GM13976 (cell line): ENCODE measurements at regions not wholly inside any gene's neighbourhood (a gene's known extent, or its start where the extent isn't known, plus 50 kb on each side); places are given as distances from the start of the nearest gene placed in this dataset.
A peak's percentile ranks its signal among the peaks of the same experiment; 100 is the strongest.

Experiments used
- DNase-seq: peaks from one replicate; pipeline ENCODE4 v3.0.0; 2012; ENCODE audit warnings: low spot score
- CTCF ChIP-seq: IDR thresholded peaks from 2 replicates; pipeline ENCODE4 v1.5.1; 2012; ENCODE audit warnings: borderline replicate concordance, mild to moderate bottlenecking; ENCODE audit not compliant: insufficient read depth; ENCODE audit errors: extremely low read depth, missing control alignments, control extremely low read depth
- in situ Hi-C: fragments of 300-500 bp; cut with MboI; formaldehyde crosslinking; loops from one replicate; pipeline ENCODE4 v1.12.0; 2022; ENCODE audit warnings: low sequenced_read_pairs, mixed read lengths, inconsistent platforms; ENCODE audit not compliant: unreplicated experiment

DNA sequence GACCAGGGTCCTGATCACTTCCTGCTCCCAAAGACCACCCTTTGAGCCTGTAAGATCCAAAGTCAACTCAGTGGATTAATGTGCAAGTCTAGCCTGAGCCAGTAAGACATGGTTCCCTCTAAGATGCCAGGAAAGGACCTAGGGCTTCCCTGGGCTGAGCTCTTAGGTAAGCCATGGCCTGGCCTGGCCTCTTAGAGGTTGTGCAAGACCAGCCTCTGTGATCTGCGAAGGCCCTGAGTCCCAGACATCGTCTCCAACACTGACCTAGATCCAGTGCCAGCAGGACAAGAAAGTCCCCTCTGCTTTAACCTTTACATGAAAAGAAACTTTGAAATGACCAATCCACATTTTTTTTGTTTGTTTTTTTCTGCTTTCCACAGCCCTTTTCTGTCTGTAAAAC, 73.6 kb upstream of the CYP1B1 start:
- TF ChIP-seq CTCF: no peak
- no peak for DNase-seq
- in situ Hi-C loops: no loop called here

- in situ Hi-C loops: no loop called here
- DNase-seq: no peak
- no peak for TF ChIP-seq CTCF
Observed at GRCh38 chr2:38148501-38148900, 72.5 kb upstream of the CYP1B1 start.

- TF ChIP-seq CTCF: no peak
- in situ Hi-C loops: no loop called here
- DNase-seq: no peak
Observed at GRCh38 chr2:38147333-38148121, 71.6 kb upstream of the CYP1B1 start.

DNA sequence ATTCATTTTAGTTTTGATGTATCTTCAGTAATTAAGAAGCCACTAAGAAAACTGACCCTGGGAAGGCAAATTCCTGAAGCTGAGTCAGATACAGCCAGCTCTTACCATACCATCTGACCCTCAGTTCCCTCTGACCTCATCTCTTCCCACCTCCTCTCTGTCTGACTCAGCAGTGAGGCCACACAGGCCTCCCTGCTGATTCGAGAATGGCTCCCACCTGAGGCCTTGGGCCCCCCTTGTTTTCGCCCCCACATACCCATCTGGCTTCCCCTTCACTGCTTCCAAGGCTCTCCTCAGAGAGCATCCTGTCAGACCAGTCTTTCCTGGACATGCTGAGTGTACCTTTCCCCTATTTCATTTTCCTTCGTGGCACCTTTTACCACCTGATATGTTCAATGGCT, 71.0 kb upstream of the CYP1B1 start:
- in situ Hi-C loops: no loop called here
- TF ChIP-seq CTCF: no peak
- peak; percentile 64 for DNase-seq

- TF ChIP-seq CTCF: no peak
- in situ Hi-C loops: no loop called here
- DNase-seq: peak; percentile 49
Observed at GRCh38 chr2:38146275-38146906, 70.4 kb upstream of the CYP1B1 start.

- no peak for TF ChIP-seq CTCF
- in situ Hi-C loops: no loop called here
Observed at GRCh38 chr2:38145236-38145635, 69.3 kb upstream of the CYP1B1 start.

More at GRCh38 chr2:38145236-38145635, 69.3 kb upstream of the CYP1B1 start:
- no peak for DNase-seq
